B cell (primary cell): ENCODE measurements at regions not wholly inside any gene's neighbourhood (a gene's known extent, or its start where the extent isn't known, plus 50 kb on each side); places are given as distances from the start of the nearest gene placed in this dataset.

Source experiments
- EZH2 ChIP-seq: IDR thresholded peaks from 2 replicates; pipeline ENCODE4 v1.6.1; 2012; ENCODE audit warnings: borderline replicate concordance, low read depth, mild to moderate bottlenecking, moderate library complexity, low read length; ENCODE audit not compliant: insufficient read depth, poor library complexity, severe bottlenecking
- TF ChIP-seq, protein P1 (sequence below): fragments of 200-600 bp; IDR thresholded peaks from one replicate; pipeline ENCODE4 v1.8.0; 2022; ENCODE audit warnings: antibody characterized with exemption, mild to moderate bottlenecking

- TF ChIP-seq, protein P1, sequence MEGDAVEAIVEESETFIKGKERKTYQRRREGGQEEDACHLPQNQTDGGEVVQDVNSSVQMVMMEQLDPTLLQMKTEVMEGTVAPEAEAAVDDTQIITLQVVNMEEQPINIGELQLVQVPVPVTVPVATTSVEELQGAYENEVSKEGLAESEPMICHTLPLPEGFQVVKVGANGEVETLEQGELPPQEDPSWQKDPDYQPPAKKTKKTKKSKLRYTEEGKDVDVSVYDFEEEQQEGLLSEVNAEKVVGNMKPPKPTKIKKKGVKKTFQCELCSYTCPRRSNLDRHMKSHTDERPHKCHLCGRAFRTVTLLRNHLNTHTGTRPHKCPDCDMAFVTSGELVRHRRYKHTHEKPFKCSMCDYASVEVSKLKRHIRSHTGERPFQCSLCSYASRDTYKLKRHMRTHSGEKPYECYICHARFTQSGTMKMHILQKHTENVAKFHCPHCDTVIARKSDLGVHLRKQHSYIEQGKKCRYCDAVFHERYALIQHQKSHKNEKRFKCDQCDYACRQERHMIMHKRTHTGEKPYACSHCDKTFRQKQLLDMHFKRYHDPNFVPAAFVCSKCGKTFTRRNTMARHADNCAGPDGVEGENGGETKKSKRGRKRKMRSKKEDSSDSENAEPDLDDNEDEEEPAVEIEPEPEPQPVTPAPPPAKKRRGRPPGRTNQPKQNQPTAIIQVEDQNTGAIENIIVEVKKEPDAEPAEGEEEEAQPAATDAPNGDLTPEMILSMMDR = no peak
- no peak for TF ChIP-seq EZH2
Measured at GRCh38 chr21:22476726-22477646, 1478.8 kb downstream of the NCAM2 start.
